NCI-H1417 (cell line): ENCODE measurements at regions not wholly inside any gene's neighbourhood (a gene's known extent, or its start where the extent isn't known, plus 50 kb on each side); places are given as distances from the start of the nearest gene placed in this dataset.

Experiments
- DNase-seq, 3 experiments: peaks; one replicate each; lab custom pipeline; 2025; lab: John Stamatoyannopoulos, UW

DNA sequence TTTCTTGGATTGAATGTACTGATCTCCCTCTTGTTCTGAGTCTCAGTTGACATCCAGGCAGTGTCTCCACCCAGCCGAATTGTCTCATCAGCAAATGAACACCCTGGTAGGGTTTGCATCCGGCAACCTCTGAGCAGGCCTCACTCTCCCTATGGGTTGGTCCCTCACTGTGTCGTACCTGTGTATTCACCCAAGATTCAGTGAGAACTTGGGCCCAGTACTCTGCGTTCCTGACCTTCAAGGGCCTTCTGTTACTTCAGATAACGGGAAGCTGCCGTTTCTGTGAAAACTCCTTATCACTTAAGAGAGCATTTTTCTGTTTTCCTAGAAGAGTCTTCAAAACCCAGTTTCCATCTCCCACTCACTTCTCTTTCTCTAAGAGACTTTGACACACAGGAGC is 915.6 kb downstream of the TBC1D22A start:
- DNase-seq: no peak

DNA sequence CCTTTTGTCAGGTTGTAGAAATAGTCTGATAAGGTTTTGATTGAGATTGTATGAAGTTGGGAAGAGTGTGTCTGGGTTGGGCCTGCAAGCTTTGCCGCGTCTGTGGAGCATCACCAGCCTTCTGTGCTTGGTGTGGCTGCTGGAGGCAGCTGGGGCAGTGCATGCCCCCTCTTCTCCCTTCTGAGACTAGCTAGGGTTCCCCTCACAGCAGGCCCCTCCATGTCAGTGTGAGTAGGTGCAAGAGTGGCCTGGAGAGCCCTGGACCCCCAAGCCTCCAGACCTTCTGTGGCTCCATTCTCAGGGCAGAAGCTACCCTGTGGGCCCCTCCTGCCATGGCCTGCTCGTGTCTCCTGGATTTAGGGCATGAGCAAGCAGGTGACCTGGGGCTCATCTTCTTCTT is 914.2 kb downstream of the TBC1D22A start:
- DNase-seq: no peak

DNA sequence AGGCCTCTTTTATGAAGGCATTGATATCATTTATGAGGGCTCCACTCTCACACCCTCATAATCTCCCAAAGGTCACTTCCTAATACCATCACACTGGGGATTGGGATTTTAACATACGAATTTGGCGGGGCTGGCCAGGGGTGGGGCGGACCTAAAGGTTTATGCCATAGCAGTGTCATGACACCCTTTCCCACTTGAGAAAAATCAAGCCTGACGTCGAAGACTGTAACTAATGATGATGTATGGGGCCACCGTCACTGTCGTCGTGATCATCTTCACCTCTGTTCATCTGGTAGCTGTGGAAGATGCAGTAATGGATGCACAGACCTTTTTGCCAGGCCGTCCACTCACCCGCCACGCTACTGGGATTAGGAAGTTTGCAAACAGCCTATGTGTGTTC is 912.1 kb downstream of the TBC1D22A start:
- DNase-seq: no peak

DNA sequence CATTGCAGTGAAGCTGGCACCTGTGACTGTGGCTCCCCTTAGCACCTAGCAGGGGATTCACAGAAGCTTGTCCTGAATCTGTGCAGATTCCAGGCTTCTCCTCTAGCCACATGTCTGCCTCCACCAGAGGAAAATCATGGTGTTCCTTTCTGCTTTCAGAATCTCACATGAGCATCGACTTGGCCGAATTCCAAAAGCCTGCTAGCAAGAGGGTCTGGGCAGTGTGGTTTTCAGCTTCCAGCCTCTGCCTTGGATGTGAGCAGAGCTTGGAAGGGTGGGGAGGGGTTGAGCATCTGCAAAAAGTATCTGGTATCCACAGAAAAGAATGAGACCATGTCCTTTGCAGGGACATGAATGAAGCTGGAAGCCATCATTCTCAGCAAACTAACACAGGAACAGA is 911.1 kb downstream of the TBC1D22A start:
- DNase-seq: no peak

DNA sequence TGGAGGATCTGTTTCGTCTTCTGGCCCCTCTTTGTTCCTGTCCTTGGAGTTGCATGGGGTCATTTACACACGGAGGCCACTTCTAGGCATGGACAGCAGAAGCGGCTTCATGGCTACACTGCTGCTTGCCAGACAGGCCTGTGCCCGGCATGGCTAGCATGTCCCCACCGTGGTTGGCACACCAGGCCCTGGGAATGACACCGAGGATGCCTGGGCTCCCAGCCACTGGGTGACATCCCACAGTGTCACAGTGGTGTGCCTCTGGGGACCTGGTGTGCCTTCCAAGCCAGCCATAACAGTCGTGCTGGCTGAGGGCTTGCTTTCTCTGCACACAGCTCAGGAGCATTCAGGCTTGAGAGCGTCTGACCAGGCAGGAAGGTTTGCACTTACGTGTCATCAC is 910.1 kb downstream of the TBC1D22A start:
- no peak for DNase-seq

- DNase-seq: no peak
Observed at GRCh38 chr22:47665151-47665550, 902.7 kb downstream of the TBC1D22A start.

DNA sequence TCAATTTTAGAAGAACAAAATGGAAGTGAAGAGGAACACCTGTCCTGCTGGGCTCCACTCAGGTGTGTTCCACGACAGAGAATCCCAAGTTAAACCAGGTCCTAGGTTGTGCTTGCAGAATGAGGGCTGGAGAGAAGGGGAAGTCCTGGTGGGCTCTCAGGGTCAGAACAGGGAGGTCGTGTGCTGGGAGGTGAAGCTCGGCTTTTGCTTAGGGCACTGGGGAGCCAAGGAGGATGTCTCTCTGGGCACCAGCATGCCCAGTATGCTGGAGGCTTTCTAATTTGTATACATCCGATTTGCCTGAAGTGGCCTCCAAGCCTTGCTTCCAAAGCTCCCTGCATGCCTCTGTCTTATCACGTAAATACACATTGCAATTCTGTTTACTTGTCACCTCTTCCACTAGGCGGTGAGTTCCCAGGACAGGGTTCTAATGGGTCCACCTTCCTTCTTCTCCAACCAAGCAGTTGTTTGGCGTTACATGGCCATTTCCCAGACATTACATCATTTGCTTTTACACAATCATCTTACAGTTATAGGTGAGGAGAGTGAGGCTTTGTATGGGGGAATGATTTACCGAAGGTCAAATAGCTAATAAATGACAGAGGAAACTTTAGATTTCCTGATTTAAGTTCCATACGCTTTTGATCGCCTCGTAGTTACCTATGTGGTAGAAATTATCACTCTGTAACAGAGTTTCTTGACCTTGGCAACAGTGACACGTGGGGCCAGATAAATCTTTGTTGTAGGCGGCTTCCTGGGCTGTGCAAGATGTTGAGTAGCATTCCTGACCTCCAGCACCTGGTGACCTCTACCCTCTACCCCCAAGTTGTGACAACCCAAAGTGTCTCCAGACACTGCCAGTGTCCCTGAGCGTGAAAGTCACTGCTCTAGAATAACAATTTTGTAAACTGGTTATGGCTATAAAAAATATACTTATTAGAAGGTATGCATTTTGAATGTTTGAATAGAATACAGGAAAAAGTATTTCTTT is 901.5 kb downstream of the TBC1D22A start:
- DNase-seq: no peak

DNA sequence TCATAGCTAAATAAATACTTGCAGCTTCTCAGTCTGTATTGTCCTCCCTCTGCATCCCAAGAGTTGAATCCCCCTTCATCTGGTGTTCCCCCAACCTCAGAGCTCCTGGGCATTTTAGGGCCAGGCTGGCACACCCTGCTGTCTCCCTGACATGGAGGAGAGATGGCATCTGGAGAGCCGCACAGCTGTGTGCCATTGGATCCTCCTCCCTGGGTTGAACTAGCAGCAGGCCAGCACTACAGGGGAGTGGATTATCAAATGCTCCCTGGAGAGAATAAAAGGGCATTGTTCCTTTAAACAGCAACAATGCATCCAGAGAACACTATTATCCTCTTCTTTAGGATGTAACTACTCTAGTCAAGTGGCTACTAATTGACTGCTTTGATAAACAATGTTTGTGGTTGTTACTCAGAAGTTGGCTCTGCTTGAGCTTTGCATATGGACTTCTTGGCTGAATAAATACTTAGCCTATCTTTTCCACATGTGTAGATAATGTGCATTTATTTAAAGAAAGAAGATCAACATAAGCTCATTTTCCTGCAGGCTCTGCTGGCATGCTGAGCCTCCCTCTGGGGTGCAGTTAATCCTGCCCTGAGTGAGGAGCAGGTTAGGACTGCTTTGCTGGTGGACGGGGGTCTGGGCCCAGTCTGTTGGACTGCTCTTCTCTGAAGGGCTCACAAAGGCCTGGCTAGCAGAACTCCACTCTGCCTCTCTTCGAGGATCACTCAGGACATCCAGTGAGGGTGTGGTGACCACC is 897.2 kb downstream of the TBC1D22A start:
- DNase-seq: peak; percentile 23 to 72 (median 35)

GRCh38 chr22:47658182-47658581 is 895.7 kb downstream of the TBC1D22A start:
- no peak for DNase-seq

DNA sequence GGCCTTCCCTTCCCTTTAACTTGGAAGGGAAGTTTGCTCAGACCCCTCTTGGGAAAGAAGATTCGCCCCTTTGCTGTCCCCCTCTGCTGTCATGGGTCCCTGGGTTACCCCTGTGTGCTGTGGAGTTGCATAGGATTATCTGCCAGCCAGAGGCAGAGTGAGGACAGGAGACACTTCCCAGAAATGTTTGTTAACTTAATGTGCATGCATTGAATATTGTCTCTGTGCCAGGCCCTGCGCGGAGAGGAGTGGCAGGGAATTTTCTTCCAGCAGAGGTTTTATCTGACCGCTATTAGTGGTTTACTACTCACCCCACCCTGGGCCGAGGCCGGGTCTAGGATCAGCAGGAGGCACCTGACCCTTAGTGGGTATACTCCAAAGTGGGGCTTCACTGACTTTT is 894.8 kb downstream of the TBC1D22A start:
- no peak for DNase-seq

- no peak for DNase-seq
Observed at GRCh38 chr22:47656806-47657205, 894.4 kb downstream of the TBC1D22A start.

DNA sequence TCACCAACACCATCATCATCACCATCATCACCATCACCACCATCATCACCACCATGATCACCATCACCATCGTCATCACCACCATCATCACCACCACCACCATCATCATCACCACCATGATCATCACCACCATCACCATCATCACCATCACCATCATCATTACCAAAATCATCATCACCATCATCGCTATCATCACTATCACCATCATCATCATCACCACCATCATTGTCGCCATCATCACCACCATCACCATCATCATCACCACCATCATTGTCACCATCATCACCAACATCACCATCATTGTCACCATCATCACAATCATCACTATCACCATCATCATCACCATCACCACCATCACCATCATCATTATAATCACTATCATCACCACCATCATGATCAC is 893.5 kb downstream of the TBC1D22A start:
- DNase-seq: no peak

GRCh38 chr22:47654922-47655491 is 892.6 kb downstream of the TBC1D22A start:
- DNase-seq: no peak

DNA sequence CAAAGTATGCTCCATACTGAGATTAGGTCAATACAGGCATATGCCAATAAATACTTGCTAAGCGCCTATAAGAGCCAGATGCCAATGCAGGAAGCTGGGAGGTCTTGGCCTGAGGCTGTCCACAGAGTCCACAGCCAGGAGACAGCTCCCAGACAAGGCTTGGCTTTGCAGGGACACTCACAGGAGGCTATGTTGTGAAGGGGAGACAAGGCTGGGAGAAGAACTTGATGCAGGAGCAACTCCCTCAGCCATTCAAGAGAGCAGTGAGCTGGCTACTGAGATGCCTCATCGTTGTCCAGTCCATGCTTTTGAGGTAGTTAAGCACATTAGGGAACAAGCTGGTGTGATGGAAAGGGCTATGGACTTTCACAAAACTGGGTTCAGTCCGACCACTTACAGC is 891.5 kb downstream of the TBC1D22A start:
- no peak for DNase-seq

DNA sequence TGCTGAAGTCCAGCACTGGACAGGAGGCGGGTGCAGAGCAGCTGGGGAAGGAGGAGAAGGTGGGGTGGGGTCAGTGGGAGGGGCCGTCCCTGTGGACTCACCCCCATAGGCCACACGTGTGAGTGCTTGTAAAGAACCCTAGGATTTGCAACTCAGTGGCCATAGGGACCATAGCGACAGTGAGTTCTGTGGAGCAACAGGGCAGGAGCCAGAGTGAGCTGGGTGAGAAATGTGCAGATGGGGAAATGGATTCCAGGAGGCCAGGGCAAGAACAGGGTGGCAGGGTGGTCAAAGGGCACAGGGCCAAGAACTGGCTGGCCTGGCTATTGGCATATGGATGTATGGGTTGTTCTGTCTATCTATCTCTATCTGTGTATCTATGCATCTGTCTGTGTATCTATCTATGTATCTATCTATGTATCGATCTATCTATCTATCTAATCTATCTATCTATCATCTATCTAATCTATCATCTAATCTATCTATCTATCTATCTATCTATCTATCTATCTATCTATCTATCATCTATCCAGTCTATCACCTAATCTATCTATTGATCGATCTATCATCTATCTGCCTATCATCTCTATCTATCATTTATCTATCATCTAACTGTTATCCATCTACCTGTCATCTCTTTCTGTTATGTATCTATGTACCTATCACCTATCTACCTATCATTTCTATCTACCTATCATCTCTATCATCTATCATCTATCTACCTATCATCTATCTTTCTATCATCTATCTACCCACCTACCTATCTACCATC is 889.0 kb downstream of the TBC1D22A start:
- DNase-seq: no peak

DNA sequence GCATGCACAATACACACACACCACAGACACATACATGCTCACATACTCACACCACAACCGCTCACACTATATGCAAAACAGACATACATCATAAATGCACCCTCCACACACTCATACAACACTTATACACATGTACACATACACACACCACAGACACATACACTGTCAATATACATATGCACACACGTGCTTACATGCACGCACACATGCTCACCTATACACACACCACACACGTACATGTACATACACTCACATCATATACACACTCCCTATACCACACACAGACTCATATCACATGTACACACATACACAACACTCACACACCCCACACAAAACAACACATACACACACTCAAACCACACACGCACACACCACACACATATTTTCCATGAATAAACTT is 885.3 kb downstream of the TBC1D22A start:
- no peak for DNase-seq

DNA sequence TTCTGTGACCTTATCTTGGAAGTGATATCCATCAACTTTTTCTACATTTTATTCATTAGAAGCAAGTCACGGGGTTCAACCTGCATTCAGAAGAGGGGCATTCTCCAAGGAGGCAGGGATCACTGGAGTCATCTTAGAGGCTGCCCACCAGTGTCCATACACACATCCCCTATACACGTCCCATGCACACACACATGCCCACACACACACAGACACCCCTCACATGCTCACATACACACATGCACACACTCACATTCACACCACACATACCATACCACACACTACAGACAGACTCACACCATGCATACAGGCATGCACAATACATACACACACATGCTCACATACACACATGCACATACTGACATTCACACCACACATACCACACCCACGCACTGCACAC is 884.7 kb downstream of the TBC1D22A start:
- no peak for DNase-seq

DNA sequence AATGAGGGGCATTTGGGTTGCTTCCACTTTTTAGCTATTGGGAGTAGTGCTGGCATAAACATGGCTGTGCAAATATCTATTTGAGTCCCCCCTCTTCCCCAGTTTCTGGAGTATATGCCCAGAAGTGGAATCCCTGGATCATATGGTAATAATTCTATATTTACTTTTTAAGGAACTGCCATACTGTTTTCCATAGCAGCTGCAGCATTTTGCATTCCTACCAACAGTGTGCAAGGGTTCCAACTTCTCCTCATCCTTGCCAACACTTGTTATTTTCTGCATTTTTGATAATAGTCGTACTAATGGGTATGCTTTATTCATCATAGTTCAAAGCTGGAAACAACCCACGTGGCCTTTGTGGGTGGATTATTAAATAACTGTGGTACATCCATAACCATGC is 883.5 kb downstream of the TBC1D22A start:
- DNase-seq: no peak

DNA sequence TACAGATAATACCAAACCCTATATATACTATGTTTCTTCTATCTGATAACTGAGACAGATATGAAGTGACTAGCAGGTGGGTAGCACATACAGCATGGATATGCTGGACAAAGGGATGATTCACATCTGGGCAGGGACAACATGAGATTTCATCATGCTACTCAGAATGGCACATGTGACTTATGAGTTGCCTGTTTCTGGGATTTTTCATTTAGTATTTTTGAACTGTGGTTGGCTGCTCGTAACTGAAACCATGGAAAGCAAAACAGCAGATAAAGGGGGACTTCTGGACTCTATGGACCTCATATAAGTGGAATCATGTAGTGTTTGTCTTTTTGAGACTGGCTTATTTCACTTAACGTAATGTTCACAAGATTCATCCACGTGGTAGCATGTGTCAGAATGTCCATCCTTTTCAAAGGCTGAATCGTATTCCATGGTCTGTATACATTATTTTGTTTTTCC is 883.0 kb downstream of the TBC1D22A start:
- DNase-seq: no peak

DNA sequence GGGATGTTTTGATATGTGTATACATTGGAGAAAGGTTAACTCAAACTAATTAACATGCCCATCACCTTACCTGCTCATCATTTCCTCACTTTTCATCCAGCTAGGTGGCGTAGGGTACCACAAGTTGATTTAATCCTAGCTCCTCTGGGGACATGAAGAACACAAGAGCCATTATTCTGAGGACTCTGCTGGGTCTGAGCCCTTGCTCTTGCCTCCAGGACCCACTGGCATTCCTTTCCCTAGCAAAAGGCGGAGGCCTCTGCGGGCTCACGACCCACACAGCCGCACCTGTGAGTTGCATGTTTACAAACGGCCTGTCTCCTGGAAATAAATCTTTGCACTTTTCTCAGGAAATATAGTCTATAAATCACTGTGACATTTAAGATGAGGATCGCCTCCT is 871.9 kb downstream of the TBC1D22A start:
- DNase-seq: no peak

- DNase-seq: no peak
Observed at GRCh38 chr22:47633111-47633510, 870.7 kb downstream of the TBC1D22A start.

DNA sequence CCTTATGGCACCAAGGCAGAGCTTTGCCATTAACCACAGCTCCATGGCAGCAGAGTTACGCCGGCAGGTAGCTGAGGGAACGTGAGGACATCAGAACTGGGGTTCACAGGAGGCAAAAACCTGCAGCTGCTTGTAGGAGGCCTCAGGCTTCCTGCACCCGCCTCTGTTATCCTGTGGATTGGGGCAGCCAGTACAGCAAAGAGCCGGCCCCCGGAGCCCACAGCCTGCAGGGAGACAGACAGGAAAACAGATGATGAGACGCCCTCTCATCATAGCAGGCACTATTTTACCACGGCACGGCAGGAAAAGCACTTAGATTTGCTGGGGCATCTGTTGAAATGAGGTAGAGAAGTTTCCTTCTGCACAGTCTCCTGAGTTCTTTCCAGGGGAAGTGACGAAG is 870.3 kb downstream of the TBC1D22A start:
- DNase-seq: peak in 1 of 3 experiments; percentile 20
